Esophagus muscularis mucosa (tissue), 4 donors: ENCODE measurements at regions not wholly inside any gene's neighbourhood (a gene's known extent, or its start where the extent isn't known, plus 50 kb on each side); places are given as distances from the start of the nearest gene placed in this dataset.

ENCODE experiments used
- DNase-seq: peaks from one replicate; pipeline ENCODE4 v3.0.0-alpha.2; 2017; ENCODE audit errors: extremely low spot score
- H3K27ac ChIP-seq, 4 donors: fragments of 200-600 bp; sonication (generic); replicated peaks in 1 of 4; 1 replicate in 3 of 4; 2 replicates in 1 of 4; pipeline ENCODE4 v1.5.1; 2016 to 2019; ENCODE audit warnings: mild to moderate bottlenecking in 1 of 4
- H3K27me3 ChIP-seq, 4 donors: fragments of 200-600 bp; sonication (generic); one replicate each; pipeline versions ENCODE4 v1.5.1 to v1.6.0; 2016 to 2019
- H3K36me3 ChIP-seq, 4 donors: fragments of 200-600 bp; sonication (generic); one replicate each; pipeline ENCODE4 v1.5.1; 2016 to 2019
- H3K4me1 ChIP-seq, 4 donors: fragments of 200-600 bp; sonication (generic); one replicate each; pipeline ENCODE4 v1.5.1; 2016 to 2019
- H3K4me3 ChIP-seq, 4 donors: fragments of 200-600 bp; sonication (generic); 1 replicate in 2 of 4; 2 replicates in 2 of 4; pipeline ENCODE4 v1.5.1; 2016 to 2019; ENCODE audit warnings: mild to moderate bottlenecking in 4 of 4, moderate library complexity in 1 of 4
- H3K9me3 ChIP-seq, 4 donors: fragments of 200-600 bp; sonication (generic); 1 replicate in 3 of 4; 2 replicates in 1 of 4; pipeline ENCODE4 v1.5.1; 2016 to 2019
- CTCF ChIP-seq, 3 experiments: fragments of 200-600 bp in 2 of 3; fragments of 450-650 bp in 1 of 3; sonication (generic) in 2 of 3; IDR thresholded peaks; one replicate each; pipeline ENCODE4 v1.5.1; 2017 to 2019; ENCODE audit warnings: antibody characterized with exemption in 3 of 3, mild to moderate bottlenecking in 2 of 3, moderate library complexity in 1 of 3
- EP300 ChIP-seq: sonication (generic); formaldehyde crosslinking; IDR thresholded peaks from one replicate; pipeline ENCODE4 v1.6.1; 2017; ENCODE audit warnings: antibody characterized with exemption
- POLR2A ChIP-seq: fragments of 450-650 bp; IDR thresholded peaks from one replicate; pipeline ENCODE4 v1.6.1; 2017; ENCODE audit warnings: antibody characterized with exemption, moderate library complexity, mild to moderate bottlenecking, low read depth
- POLR2AphosphoS5 ChIP-seq, 2 donors: sonication (generic); formaldehyde crosslinking; IDR thresholded peaks; one replicate each; pipeline ENCODE4 v1.6.1; 2017; ENCODE audit warnings: antibody characterized with exemption in 2 of 2
- WGBS: methylation state at CpG from one replicate; pipeline ENCODE4 v1.1.5; 2018; 5-methylcytosine and 5-hydroxymethylcytosine counted together
- intact Hi-C: fragments of 100-400 bp; cut with DNase I; formaldehyde crosslinking; loops from one replicate; pipeline ENCODE4 v1.15.1; 2023

GRCh38 chr2:173669271-173669853 is 295.8 kb downstream of the SP3 start:
- WGBS = 100% methylated on average over 1 of the region's 1 CpG
- DNase-seq = no peak
- Histone ChIP-seq H3K9me3 (no peaks in the 10 kb centered on the region), H3K4me3 (no peak overlapping the region), H3K27ac (no peak overlapping the region), H3K27me3 (peaks cover 0 to 7% (median 2%) of the 10 kb centered on the region in 4 donors), H3K4me1 (no peaks in the 10 kb centered on the region), H3K36me3 (no peaks in the 10 kb centered on the region)
- intact Hi-C loops = no loop called here
- TF ChIP-seq EP300 = no peak
- no peak for TF ChIP-seq CTCF (IDR thresholded peaks at IDR 0.05)
- no peak for TF ChIP-seq POLR2AphosphoS5 (IDR thresholded peaks at IDR 0.05)

GRCh38 chr2:173669888-173670287 is 295.3 kb downstream of the SP3 start:
- H3K4me1 ChIP-seq = no peaks in the 10 kb centered on the region
- no peak overlapping the region for H3K4me3 ChIP-seq
- no peaks in the 10 kb centered on the region for H3K36me3 ChIP-seq
- DNase-seq = no peak
- H3K27me3 ChIP-seq = peaks cover 0 to 7% (median 0%) of the 10 kb centered on the region in 4 donors
- no peak for TF ChIP-seq EP300
- no peak for TF ChIP-seq CTCF (IDR thresholded peaks at IDR 0.05)
- TF ChIP-seq POLR2A = no peak
- no peak for TF ChIP-seq POLR2AphosphoS5 (IDR thresholded peaks at IDR 0.05)
- H3K27ac ChIP-seq = no peak overlapping the region
- intact Hi-C loops = no loop called here
- no peaks in the 10 kb centered on the region for H3K9me3 ChIP-seq

GRCh38 chr2:173672573-173673340 is 292.4 kb downstream of the SP3 start:
- Histone ChIP-seq H3K27ac (no peak overlapping the region), H3K4me1 (no peaks in the 10 kb centered on the region), H3K27me3 (peaks cover 0 to 7% (median 0%) of the 10 kb centered on the region in 4 donors), H3K36me3 (no peaks in the 10 kb centered on the region), H3K9me3 (no peaks in the 10 kb centered on the region), H3K4me3 (no peak overlapping the region)
- intact Hi-C loops = no loop called here
- no peak for TF ChIP-seq CTCF (IDR thresholded peaks at IDR 0.05)
- no peak for TF ChIP-seq EP300
- no peak for TF ChIP-seq POLR2AphosphoS5 (IDR thresholded peaks at IDR 0.05)
- no peak for TF ChIP-seq POLR2A
- WGBS = 91% methylated on average over 3 of the region's 3 CpGs
- DNase-seq = no peak

GRCh38 chr2:173673640-173674039 is 291.5 kb downstream of the SP3 start:
- H3K27ac ChIP-seq = no peak overlapping the region
- TF ChIP-seq POLR2A (no peak), CTCF (IDR thresholded peaks at IDR 0.05) (no peak), EP300 (no peak), POLR2AphosphoS5 (IDR thresholded peaks at IDR 0.05) (no peak)
- H3K4me3 ChIP-seq = no peak overlapping the region
- intact Hi-C loops = no loop called here
- 73% methylated on average over 1 of the region's 1 CpG for WGBS
- no peaks in the 10 kb centered on the region for H3K9me3 ChIP-seq
- peaks cover 0 to 7% (median 0%) of the 10 kb centered on the region in 4 donors for H3K27me3 ChIP-seq
- H3K4me1 ChIP-seq = no peaks in the 10 kb centered on the region
- no peaks in the 10 kb centered on the region for H3K36me3 ChIP-seq
- DNase-seq = no peak
